Lung (tissue), 11 donors: ENCODE measurements at regions not wholly inside any gene's neighbourhood (a gene's known extent, or its start where the extent isn't known, plus 50 kb on each side); places are given as distances from the start of the nearest gene placed in this dataset.
"Not testable (repeated sequence)": the region's sequence is repeated elsewhere in the genome, so short reads cannot be mapped to it uniquely, and the experiment has no call there.

Experiments
- ATAC-seq: fragments of 200-7000 bp; cut with Tn5 transposase; one replicate; pipeline ENCODE4 v1.9.1; 2020; ENCODE audit warnings: moderate number of reproducible peaks; ENCODE audit not compliant: insufficient read depth, low FRiP score
- DNase-seq, 3 donors: peaks; one replicate each; pipeline ENCODE4 v3.0.0-alpha.2; 2013 to 2017
- H3K27ac ChIP-seq, 2 donors: one replicate each; pipeline ENCODE4 v1.5.1; 2013; ENCODE audit warnings: mild to moderate bottlenecking in 2 of 2, moderate library complexity in 2 of 2, control low read depth in 1 of 2, inconsistent platforms in 1 of 2, low read depth in 1 of 2, low read length in 1 of 2
- H3K27me3 ChIP-seq, 3 donors: one replicate each; pipeline ENCODE4 v1.5.1; 2013; ENCODE audit warnings: low read length in 2 of 3; ENCODE audit not compliant: control insufficient read depth in 3 of 3, insufficient read depth in 3 of 3
- H3K36me3 ChIP-seq, 4 donors: one replicate each; pipeline ENCODE4 v1.5.1; 2013; ENCODE audit warnings: low read length in 4 of 4, mild to moderate bottlenecking in 1 of 4, moderate library complexity in 1 of 4; ENCODE audit not compliant: control insufficient read depth in 4 of 4, insufficient read depth in 4 of 4
- H3K4me1 ChIP-seq, 5 donors: one replicate each; pipeline ENCODE4 v1.5.1; 2013; ENCODE audit warnings: low read length in 5 of 5, mild to moderate bottlenecking in 2 of 5, moderate library complexity in 1 of 5; ENCODE audit not compliant: control insufficient read depth in 5 of 5, insufficient read depth in 5 of 5
- H3K4me3 ChIP-seq: one replicate; pipeline ENCODE4 v1.5.1; 2013; ENCODE audit warnings: mild to moderate bottlenecking, control low read depth, moderate library complexity
- H3K9ac ChIP-seq, 2 donors: one replicate each; pipeline ENCODE4 v1.5.1; 2013; ENCODE audit warnings: low read length in 2 of 2, control low read depth in 1 of 2; ENCODE audit not compliant: insufficient read depth in 1 of 2
- H3K9me3 ChIP-seq, 4 donors: one replicate each; pipeline ENCODE4 v1.5.1; 2013; ENCODE audit warnings: low read length in 3 of 4, mild to moderate bottlenecking in 1 of 4, moderate library complexity in 1 of 4; ENCODE audit not compliant: control insufficient read depth in 4 of 4, insufficient read depth in 3 of 4
- CTCF ChIP-seq: IDR thresholded peaks from 2 replicates; pipeline ENCODE4 v1.5.1; 2012; ENCODE audit warnings: mild to moderate bottlenecking; ENCODE audit errors: control extremely low read depth, extremely low read depth
- WGBS, 2 donors: extraction: QIAGEN DNeasy Blood & Tissue Kit; methylation state at CpG; one replicate each; pipeline ENCODE4 v1.1.7; 2013; 5-methylcytosine and 5-hydroxymethylcytosine counted together
- donor health status: control.
- donor health status: control.
- donor health status: Bipolar disorder and iron deficiency.
- donor health status: healthy.
- donor health status: DM: yes; HTN: yes; CAD: no.

GRCh38 chr1:239123260-239123659, 263.1 kb upstream of the CHRM3 start:
- Histone ChIP-seq H3K9ac (no peak overlapping the region), H3K4me1 (no peaks in the 10 kb centered on the region), H3K27me3 (no peaks in the 10 kb centered on the region), H3K9me3 (peaks cover 0 to 1% (median 0%) of the 10 kb centered on the region in 4 donors), H3K27ac (no peak overlapping the region), H3K4me3 (no peak overlapping the region), H3K36me3 (no peaks in the 10 kb centered on the region)
- ATAC-seq: no peak
- DNase-seq: peak in 2 of 3 donors; percentile 9 to 57
- WGBS, 2 donors: 33 to 46% methylated on average over 4 of the region's 4 CpGs
- no peak for TF ChIP-seq CTCF

GRCh38 chr1:239112101-239112935, 274.1 kb upstream of the CHRM3 start:
- Histone ChIP-seq H3K4me1 (no peaks in the 10 kb centered on the region), H3K9me3 (no peaks in the 10 kb centered on the region), H3K27me3 (no peaks in the 10 kb centered on the region), H3K4me3 (no peak overlapping the region), H3K9ac (no peak overlapping the region), H3K27ac (no peak overlapping the region), H3K36me3 (no peaks in the 10 kb centered on the region)
- WGBS, 2 donors: 71 to 86% methylated on average over 5 of the region's 5 CpGs
- TF ChIP-seq CTCF: no peak
- no peak for ATAC-seq
- DNase-seq: no peak

GRCh38 chr1:239107676-239108075, 278.7 kb upstream of the CHRM3 start:
- WGBS, 2 donors: 88 to 91% methylated on average over 7 of the region's 7 CpGs
- no peaks in the 10 kb centered on the region for H3K9me3 ChIP-seq

GRCh38 chr1:239106689-239107088, 279.7 kb upstream of the CHRM3 start:
- WGBS, 2 donors: 85 to 87% methylated on average over 4 to 7 of the region's 7 CpGs
- not testable (repeated sequence) for H3K9ac ChIP-seq, H3K27ac ChIP-seq, H3K4me1 ChIP-seq, DNase-seq, ATAC-seq, H3K27me3 ChIP-seq, H3K9me3 ChIP-seq, H3K36me3 ChIP-seq, H3K4me3 ChIP-seq

More at GRCh38 chr1:239107676-239108075, 278.7 kb upstream of the CHRM3 start:
- no peaks in the 10 kb centered on the region for H3K27me3 ChIP-seq
- no peak overlapping the region for H3K27ac ChIP-seq
- H3K36me3 ChIP-seq: no peaks in the 10 kb centered on the region
- H3K4me1 ChIP-seq: no peaks in the 10 kb centered on the region
- DNase-seq (no peak), ATAC-seq (no peak)
- no peak for TF ChIP-seq CTCF
- H3K9ac ChIP-seq: no peak overlapping the region
- no peak overlapping the region for H3K4me3 ChIP-seq
